ENCODE measurements at regions not wholly inside any gene's neighbourhood (a gene's known extent, or its start where the extent isn't known, plus 50 kb on each side); places are given as distances from the start of the nearest gene placed in this dataset.

- intact Hi-C loops (cut with micrococcal nuclease) (loop anchor here (10.0 kb wide), 1 partner anchor 242 kb away; no protein-coding TSS in a partner anchor), in situ Hi-C loops (cut with MboI; ENCODE audit: low sequenced_read_pairs) (no loop called here)
- no CpG with 5 or more reads among the region's 4 CpGs for WGBS, 2 experiments (ENCODE audit: extremely low coverage in 2 of 2, insufficient read length in 1 of 2)
Observed at GRCh38 chr17:71183066-71183660, 937.7 kb upstream of the SOX9 start.

More at GRCh38 chr17:71183066-71183660, 937.7 kb upstream of the SOX9 start:
- Histone ChIP-seq H2BK15ac (ENCODE audit: low read depth, low read length) (no peak overlapping the region), H3K36me3 (ENCODE audit: control insufficient read depth, insufficient read depth, low read length) (no peaks in the 10 kb centered on the region), H2AK5ac (ENCODE audit: low read depth, low read length) (no peak overlapping the region), H3K18ac (ENCODE audit: low read depth, low read length) (no peak overlapping the region), H3K14ac (replicated peaks; ENCODE audit: low read depth, low read length) (0 out of 2 replicates have a peak overlapping the region, but pooled peaks have one; percentile 28), H3K23ac (ENCODE audit: low read depth, low read length) (no peak overlapping the region), H3K56ac (ENCODE audit: extremely low read depth, insufficient read depth, low read length) (no peak overlapping the region), H3K27me3 (ENCODE audit: control insufficient read depth, insufficient read depth, low read length) (no peaks in the 10 kb centered on the region), H2BK20ac (ENCODE audit: low read depth, low read length) (no peak overlapping the region), H2AFZ (replicated peaks; ENCODE audit: low read length, poor library complexity) (no peak overlapping the region), H2AK9ac (replicated peaks; ENCODE audit: low read depth, low read length, poor library complexity) (peak overlapping the region; percentile 13), H3K9me3 (ENCODE audit: control insufficient read depth, insufficient read depth, low read length) (no peaks in the 10 kb centered on the region), H2BK5ac (ENCODE audit: low read depth, low read length, poor library complexity, severe bottlenecking) (no peak overlapping the region), H4K20me1 (ENCODE audit: insufficient read depth, low read length) (no peaks in the 10 kb centered on the region), H2BK120ac (ENCODE audit: low read depth, low read length) (no peak overlapping the region), H3K4me3 (ENCODE audit: insufficient read depth, low read depth, low read length) (no peak overlapping the region), H4K5ac (ENCODE audit: low read depth, low read length) (no peak overlapping the region), H4K8ac (ENCODE audit: low read depth in 2 of 2, low read length in 2 of 2) (no peak overlapping the region), H3K9me1 (ENCODE audit: insufficient read depth, low read length) (no peaks in the 10 kb centered on the region), H4K91ac (ENCODE audit: insufficient read depth, low read depth, low read length) (no peak overlapping the region), H3K4ac (ENCODE audit: low read depth, low read length) (no peak overlapping the region), H3K27ac (ENCODE audit: insufficient read depth, low read length) (no peak overlapping the region), H3K9ac (ENCODE audit: low read depth, low read length) (no peak overlapping the region), H3K79me1 (ENCODE audit: low read depth in 1 of 2, low read length in 2 of 2) (no peaks in the 10 kb centered on the region), H3K4me1 (ENCODE audit: control insufficient read depth, insufficient read depth, low read length) (peaks cover 6% of the 10 kb centered on the region), H3K4me2 (ENCODE audit: low read depth, low read length) (no peak overlapping the region)
- TF ChIP-seq RFX5 (IDR thresholded peaks at IDR 0.05; ENCODE audit: low read depth, low read length) (no peak), CEBPB (IDR thresholded peaks at IDR 0.05; ENCODE audit: low read depth, low read length) (no peak), MAFK (IDR thresholded peaks at IDR 0.05; ENCODE audit: low read depth, low read length) (no peak), RAD21 (IDR thresholded peaks at IDR 0.05; ENCODE audit: low read length) (no peak), NFE2L2 (IDR thresholded peaks at IDR 0.05; ENCODE audit: low read depth, low read length) (no peak), USF2 (IDR thresholded peaks at IDR 0.05; ENCODE audit: low read depth, low read length) (no peak), SMC3 (IDR thresholded peaks at IDR 0.05; ENCODE audit: low read depth, low read length) (no peak), MXI1 (IDR thresholded peaks at IDR 0.05; ENCODE audit: borderline replicate concordance, low read depth, low read length) (no peak), MAZ (IDR thresholded peaks at IDR 0.05; ENCODE audit: borderline replicate concordance, low read depth, low read length) (no peak)
- POLR2A ChIA-PET (ENCODE audit: unreplicated experiment), result no interaction called here
- DNase-seq (no peak), ATAC-seq (ENCODE audit: low read depth) (no peak)
- dilution Hi-C loops (cut with HindIII; ENCODE audit: low sequenced_read_pairs, unreplicated experiment), result no loop called here
- CTCF ChIA-PET, result interaction anchor here (1.5 kb wide), 1 partner anchor 16 kb away, joined by 5 read pairs; no protein-coding TSS in a partner anchor
- no TSS peak for BruUV-seq (replicated peaks)

Data from IMR-90 (cell line).